WI38 (cell line): ENCODE measurements at regions not wholly inside any gene's neighbourhood (a gene's known extent, or its start where the extent isn't known, plus 50 kb on each side); places are given as distances from the start of the nearest gene placed in this dataset.

ENCODE experiments used
- H3K4me3 ChIP-seq: 2 replicates; pipeline ENCODE4 v1.5.1; 2011; ENCODE audit warnings: low read depth, mild to moderate bottlenecking, control low read depth, low read length
- TF ChIP-seq, protein P1 (sequence below): IDR thresholded peaks from 2 replicates; pipeline ENCODE4 v1.5.1; 2012; ENCODE audit warnings: low read depth, mild to moderate bottlenecking, control low read depth, low read length

GRCh38 chr11:129614256-129614944 is 201.2 kb upstream of the TMEM45B start:
- H3K4me3 ChIP-seq, result no peak overlapping the region
- TF ChIP-seq, protein P1, sequence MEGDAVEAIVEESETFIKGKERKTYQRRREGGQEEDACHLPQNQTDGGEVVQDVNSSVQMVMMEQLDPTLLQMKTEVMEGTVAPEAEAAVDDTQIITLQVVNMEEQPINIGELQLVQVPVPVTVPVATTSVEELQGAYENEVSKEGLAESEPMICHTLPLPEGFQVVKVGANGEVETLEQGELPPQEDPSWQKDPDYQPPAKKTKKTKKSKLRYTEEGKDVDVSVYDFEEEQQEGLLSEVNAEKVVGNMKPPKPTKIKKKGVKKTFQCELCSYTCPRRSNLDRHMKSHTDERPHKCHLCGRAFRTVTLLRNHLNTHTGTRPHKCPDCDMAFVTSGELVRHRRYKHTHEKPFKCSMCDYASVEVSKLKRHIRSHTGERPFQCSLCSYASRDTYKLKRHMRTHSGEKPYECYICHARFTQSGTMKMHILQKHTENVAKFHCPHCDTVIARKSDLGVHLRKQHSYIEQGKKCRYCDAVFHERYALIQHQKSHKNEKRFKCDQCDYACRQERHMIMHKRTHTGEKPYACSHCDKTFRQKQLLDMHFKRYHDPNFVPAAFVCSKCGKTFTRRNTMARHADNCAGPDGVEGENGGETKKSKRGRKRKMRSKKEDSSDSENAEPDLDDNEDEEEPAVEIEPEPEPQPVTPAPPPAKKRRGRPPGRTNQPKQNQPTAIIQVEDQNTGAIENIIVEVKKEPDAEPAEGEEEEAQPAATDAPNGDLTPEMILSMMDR, result no peak

- H3K4me3 ChIP-seq, result no peak overlapping the region
- TF ChIP-seq, protein P1, result no peak
Observed at GRCh38 chr11:129618046-129618569, 197.5 kb upstream of the TMEM45B start.

DNA sequence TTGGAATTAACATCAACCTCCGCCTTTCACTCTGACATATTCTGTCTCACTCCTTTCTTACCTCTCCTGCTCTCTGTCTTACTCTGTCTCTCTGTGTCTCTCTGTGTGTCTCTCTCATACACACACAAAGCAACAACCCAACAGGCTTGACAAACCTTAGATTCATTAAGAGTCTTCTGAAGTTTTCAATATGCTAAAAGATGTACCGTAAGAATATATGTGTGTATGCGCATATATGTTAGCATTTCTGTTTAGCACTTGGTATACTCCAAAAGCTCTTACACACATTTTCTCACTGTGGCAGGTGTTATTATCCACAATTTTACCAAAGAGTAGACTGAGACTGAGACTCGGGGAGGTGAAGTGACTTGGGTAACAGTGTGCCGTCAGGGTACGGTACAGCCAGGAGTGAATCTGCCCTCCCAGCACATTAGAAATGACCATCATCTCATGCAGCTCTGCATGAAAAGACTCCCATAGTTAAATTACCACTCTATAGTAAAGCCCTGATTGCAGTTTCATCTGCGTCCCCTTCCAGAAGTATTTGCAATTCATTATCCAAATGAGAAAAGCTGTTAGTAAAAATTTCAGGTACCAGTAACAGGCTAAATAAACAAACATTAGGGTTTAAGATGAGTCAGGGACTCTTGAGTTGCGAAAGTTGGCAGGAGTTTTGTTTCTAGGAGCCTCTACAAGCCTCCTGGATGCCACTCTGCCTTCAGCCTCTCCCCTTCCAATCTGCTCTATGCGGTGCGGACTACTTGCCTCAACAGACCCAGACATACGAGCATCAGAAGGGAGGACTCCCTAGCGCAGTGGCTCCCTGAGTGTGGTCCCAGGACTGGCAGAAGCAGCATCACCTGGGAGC is 195.2 kb upstream of the TMEM45B start:
- TF ChIP-seq, protein P1, result no peak
- H3K4me3 ChIP-seq, result no peak overlapping the region

GRCh38 chr11:129625930-129626329 is 189.7 kb upstream of the TMEM45B start:
- TF ChIP-seq, protein P1, result no peak
- no peak overlapping the region for H3K4me3 ChIP-seq

GRCh38 chr11:129631201-129631600 is 184.4 kb upstream of the TMEM45B start:
- H3K4me3 ChIP-seq, result no peak overlapping the region
- TF ChIP-seq, protein P1, result no peak

- no peak overlapping the region for H3K4me3 ChIP-seq
- TF ChIP-seq, protein P1, result no peak
Observed at GRCh38 chr11:129636926-129637325, 178.7 kb upstream of the TMEM45B start.

- TF ChIP-seq, protein P1, result no peak
- no peak overlapping the region for H3K4me3 ChIP-seq
Observed at GRCh38 chr11:129637473-129637872, 178.2 kb upstream of the TMEM45B start.
